Muscle layer of duodenum (tissue), 2 donors: ENCODE measurements at regions not wholly inside any gene's neighbourhood (a gene's known extent, or its start where the extent isn't known, plus 50 kb on each side); places are given as distances from the start of the nearest gene placed in this dataset.

ENCODE experiments used
- H3K27ac ChIP-seq: one replicate; pipeline ENCODE4 v1.7.0; 2013; ENCODE audit warnings: mild to moderate bottlenecking, low read length
- H3K27me3 ChIP-seq: one replicate; pipeline ENCODE4 v1.7.0; 2013; ENCODE audit warnings: low read depth, mild to moderate bottlenecking, control low read depth, low read length
- H3K36me3 ChIP-seq, 2 donors: one replicate each; pipeline ENCODE4 v1.7.0; 2013; ENCODE audit warnings: low read length in 2 of 2, control low read depth in 1 of 2, mild to moderate bottlenecking in 1 of 2; ENCODE audit not compliant: insufficient read depth in 2 of 2, control insufficient read depth in 1 of 2
- H3K4me1 ChIP-seq, 2 donors: one replicate each; pipeline ENCODE4 v1.7.0; 2013; ENCODE audit warnings: low read length in 2 of 2, mild to moderate bottlenecking in 2 of 2, control low read depth in 1 of 2, moderate library complexity in 1 of 2; ENCODE audit not compliant: insufficient read depth in 2 of 2, control insufficient read depth in 1 of 2
- H3K4me3 ChIP-seq, 2 donors: one replicate each; pipeline ENCODE4 v1.7.0; 2013; ENCODE audit warnings: low read length in 2 of 2, low read depth in 1 of 2, mild to moderate bottlenecking in 1 of 2
- H3K9me3 ChIP-seq, 2 donors: one replicate each; pipeline ENCODE4 v1.7.0; 2013; ENCODE audit warnings: low read length in 2 of 2, control low read depth in 1 of 2, mild to moderate bottlenecking in 1 of 2; ENCODE audit not compliant: control insufficient read depth in 1 of 2
- donor health status: healthy.

DNA sequence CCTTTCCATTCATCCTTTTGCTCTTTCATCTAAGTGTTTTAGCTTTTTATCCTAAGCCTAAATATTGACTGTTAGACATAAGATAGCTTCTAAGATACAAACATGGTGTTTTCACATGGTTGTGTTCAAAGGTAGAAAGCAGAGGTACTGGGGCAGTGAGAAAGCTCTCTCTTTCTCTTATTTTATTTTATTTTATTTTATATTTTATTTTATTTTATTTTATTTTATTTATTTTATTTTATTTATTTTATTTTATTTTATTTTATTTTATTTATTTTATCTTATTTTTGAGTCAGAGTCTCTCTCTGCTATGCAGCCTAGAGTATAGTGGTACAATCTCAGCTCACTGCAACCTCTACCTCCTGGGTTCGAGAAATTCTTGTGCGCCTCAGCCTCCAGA, 287.2 kb downstream of the IKZF2 start:
- Histone ChIP-seq H3K4me3 (no peak overlapping the region), H3K36me3 (no peaks in the 10 kb centered on the region), H3K4me1 (no peaks in the 10 kb centered on the region), H3K9me3 (peaks cover 6 to 26% of the 10 kb centered on the region in 2 donors), H3K27me3 (no peaks in the 10 kb centered on the region), H3K27ac (no peak overlapping the region)

DNA sequence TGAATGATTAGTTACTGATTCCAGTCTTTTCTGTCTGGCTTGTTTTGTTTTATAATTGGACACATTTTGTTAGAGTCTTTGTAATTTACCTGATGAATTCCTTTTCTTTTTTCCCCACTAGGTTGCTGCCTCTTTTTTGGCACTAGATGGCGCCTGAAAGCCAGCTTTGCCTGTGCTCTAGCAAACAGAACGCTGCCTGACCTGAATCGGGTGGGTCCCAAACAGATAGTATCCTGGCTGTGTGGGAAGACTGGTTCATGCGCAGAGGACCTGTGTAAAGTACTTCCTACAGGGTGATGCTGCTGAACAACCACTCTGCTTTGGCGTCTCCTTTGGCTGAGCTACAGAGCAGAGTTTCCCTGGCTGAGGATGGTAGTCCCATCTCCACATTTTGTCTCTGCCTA, 288.2 kb downstream of the IKZF2 start:
- Histone ChIP-seq H3K9me3 (peaks cover 6 to 26% of the 10 kb centered on the region in 2 donors), H3K36me3 (no peaks in the 10 kb centered on the region), H3K4me1 (no peaks in the 10 kb centered on the region), H3K27me3 (no peaks in the 10 kb centered on the region), H3K27ac (no peak overlapping the region), H3K4me3 (no peak overlapping the region)

GRCh38 chr2:212858496-212858895, 292.9 kb downstream of the IKZF2 start:
- Histone ChIP-seq H3K4me1 (no peaks in the 10 kb centered on the region), H3K27me3 (no peaks in the 10 kb centered on the region), H3K4me3 (no peak overlapping the region), H3K27ac (no peak overlapping the region), H3K36me3 (no peaks in the 10 kb centered on the region), H3K9me3 (peaks cover 6 to 16% of the 10 kb centered on the region in 2 donors)

DNA sequence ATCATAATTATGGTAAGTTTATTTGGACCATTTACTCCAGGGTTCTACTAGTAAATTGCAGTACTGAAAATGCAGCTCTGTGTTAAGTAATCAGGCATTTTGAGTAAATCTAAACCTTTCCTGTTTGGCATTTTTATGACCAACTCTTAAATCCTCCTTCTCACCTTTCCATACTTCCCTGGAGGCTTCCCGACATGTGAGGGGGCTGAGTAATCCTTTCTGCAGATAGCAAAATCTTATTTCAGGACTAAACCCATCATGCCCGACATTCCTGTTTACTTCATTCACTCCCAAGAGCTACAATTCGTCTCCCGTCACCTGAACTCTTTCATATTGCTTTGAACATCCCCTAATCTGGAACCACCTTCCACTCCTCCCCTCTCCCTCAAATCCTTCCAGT, 296.6 kb downstream of the IKZF2 start:
- H3K27me3 ChIP-seq = no peaks in the 10 kb centered on the region
- H3K9me3 ChIP-seq = peaks cover 0 to 3% of the 10 kb centered on the region in 2 donors

GRCh38 chr2:212854116-212854515, 297.3 kb downstream of the IKZF2 start:
- Histone ChIP-seq H3K9me3 (no peaks in the 10 kb centered on the region), H3K27me3 (no peaks in the 10 kb centered on the region)

More for the DNA sequence above, 296.6 kb downstream of the IKZF2 start:
- Histone ChIP-seq H3K4me3 (no peak overlapping the region), H3K4me1 (no peaks in the 10 kb centered on the region), H3K36me3 (no peaks in the 10 kb centered on the region), H3K27ac (no peak overlapping the region)

DNA sequence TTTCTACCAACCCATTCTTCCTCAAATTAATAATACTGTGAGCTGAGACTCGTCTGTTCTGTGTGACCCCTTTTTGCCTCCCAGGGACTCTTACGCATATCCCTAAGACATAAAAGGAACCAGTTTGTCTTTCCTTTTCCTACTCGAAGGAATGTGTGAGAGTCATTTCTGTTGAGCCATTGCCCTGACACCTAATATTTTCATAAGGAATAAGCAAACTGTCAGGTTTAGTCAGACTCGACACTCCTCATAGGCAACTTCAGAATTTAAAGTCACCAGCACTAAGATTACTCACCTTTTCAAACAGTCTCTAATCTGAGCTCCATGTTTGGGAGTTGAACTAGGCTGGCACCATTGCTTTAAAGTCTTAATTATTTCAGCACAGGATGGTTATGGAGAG, 305.5 kb downstream of the IKZF2 start:
- Histone ChIP-seq H3K4me1 (no peaks in the 10 kb centered on the region), H3K4me3 (no peak overlapping the region), H3K27ac (no peak overlapping the region), H3K9me3 (no peaks in the 10 kb centered on the region), H3K36me3 (no peaks in the 10 kb centered on the region), H3K27me3 (no peaks in the 10 kb centered on the region)

More at GRCh38 chr2:212854116-212854515, 297.3 kb downstream of the IKZF2 start:
- H3K4me3 ChIP-seq = no peak overlapping the region
- H3K4me1 ChIP-seq = no peaks in the 10 kb centered on the region
- no peak overlapping the region for H3K27ac ChIP-seq
- no peaks in the 10 kb centered on the region for H3K36me3 ChIP-seq

GRCh38 chr2:212843409-212844199, 305.0 kb upstream of the ERBB4 start:
- H3K9me3 ChIP-seq = no peaks in the 10 kb centered on the region
- no peak overlapping the region for H3K4me3 ChIP-seq
- H3K36me3 ChIP-seq = no peaks in the 10 kb centered on the region
- no peak overlapping the region for H3K27ac ChIP-seq
- no peaks in the 10 kb centered on the region for H3K27me3 ChIP-seq
- no peaks in the 10 kb centered on the region for H3K4me1 ChIP-seq

- Histone ChIP-seq H3K36me3 (no peaks in the 10 kb centered on the region), H3K9me3 (no peaks in the 10 kb centered on the region), H3K4me1 (no peaks in the 10 kb centered on the region), H3K4me3 (no peak overlapping the region), H3K27ac (no peak overlapping the region), H3K27me3 (no peaks in the 10 kb centered on the region)
Observed at GRCh38 chr2:212842544-212843185, 304.1 kb upstream of the ERBB4 start.

DNA sequence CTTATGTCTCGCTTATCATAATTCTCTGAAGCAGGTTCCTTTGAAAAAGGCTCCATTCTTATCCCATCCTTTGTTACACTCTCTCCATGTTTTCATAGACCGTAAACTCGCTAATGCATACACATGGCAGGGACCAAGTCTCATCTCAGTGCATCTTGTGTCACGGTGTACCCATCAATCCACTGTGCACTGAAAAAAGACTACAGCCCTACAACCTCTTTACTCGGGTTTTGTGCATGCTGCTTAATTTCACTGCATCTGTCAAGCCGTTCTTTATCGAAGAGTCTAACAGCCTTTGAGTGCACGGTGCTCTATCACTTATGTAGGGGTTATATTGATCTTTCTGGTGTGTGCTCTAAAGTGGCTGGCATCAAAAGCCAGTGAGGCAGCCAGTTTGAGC, 302.9 kb upstream of the ERBB4 start:
- H3K36me3 ChIP-seq = no peaks in the 10 kb centered on the region
- no peak overlapping the region for H3K4me3 ChIP-seq
- H3K4me1 ChIP-seq = no peaks in the 10 kb centered on the region
- H3K9me3 ChIP-seq = no peaks in the 10 kb centered on the region
- no peak overlapping the region for H3K27ac ChIP-seq
- H3K27me3 ChIP-seq = no peaks in the 10 kb centered on the region

- H3K9me3 ChIP-seq = peaks cover 0 to 20% of the 10 kb centered on the region in 2 donors
- H3K4me1 ChIP-seq = no peaks in the 10 kb centered on the region
- H3K27ac ChIP-seq = no peak overlapping the region
- H3K4me3 ChIP-seq = peak overlapping the region in 1 of 2 donors; percentile 18
- no peaks in the 10 kb centered on the region for H3K27me3 ChIP-seq
- H3K36me3 ChIP-seq = no peaks in the 10 kb centered on the region
Observed at GRCh38 chr2:212832211-212833195, 293.9 kb upstream of the ERBB4 start.

- no peaks in the 10 kb centered on the region for H3K27me3 ChIP-seq
- H3K4me3 ChIP-seq = no peak overlapping the region
- no peak overlapping the region for H3K27ac ChIP-seq
- no peaks in the 10 kb centered on the region for H3K4me1 ChIP-seq
- H3K9me3 ChIP-seq = peaks cover 0 to 20% of the 10 kb centered on the region in 2 donors
- H3K36me3 ChIP-seq = no peaks in the 10 kb centered on the region
Observed at GRCh38 chr2:212831671-212832199, 293.1 kb upstream of the ERBB4 start.
